SKM-1 (cell line): ENCODE measurements at regions not wholly inside any gene's neighbourhood (a gene's known extent, or its start where the extent isn't known, plus 50 kb on each side); places are given as distances from the start of the nearest gene placed in this dataset.
"Not testable (repeated sequence)": the region's sequence is repeated elsewhere in the genome, so short reads cannot be mapped to it uniquely, and the experiment has no call there.

Source experiments
- DNase-seq: peaks from one replicate; lab custom pipeline; 2025; ENCODE audit not compliant: unreplicated experiment; lab: John Stamatoyannopoulos, UW

DNA sequence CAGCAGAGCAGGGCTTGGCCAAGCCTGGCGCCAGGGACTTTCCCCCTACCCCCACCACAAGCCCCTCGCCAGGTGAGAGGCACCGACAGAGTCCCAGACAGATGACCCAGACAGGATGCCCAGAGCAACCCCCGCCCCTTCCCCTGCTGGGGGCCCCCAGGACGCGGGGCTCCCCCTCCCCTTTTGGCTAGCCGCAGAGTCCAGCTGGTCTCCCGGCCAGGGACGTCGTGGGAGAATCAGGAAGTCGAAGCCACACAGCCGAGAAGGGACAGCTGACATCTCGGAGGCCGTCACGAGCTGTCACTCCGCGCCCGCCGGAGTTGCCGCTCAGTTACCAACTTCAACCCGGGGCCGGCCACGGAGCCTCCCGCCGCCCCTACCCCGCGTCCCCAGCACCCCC is 84.6 kb upstream of the FRG2C start:
- not testable (repeated sequence) for DNase-seq

DNA sequence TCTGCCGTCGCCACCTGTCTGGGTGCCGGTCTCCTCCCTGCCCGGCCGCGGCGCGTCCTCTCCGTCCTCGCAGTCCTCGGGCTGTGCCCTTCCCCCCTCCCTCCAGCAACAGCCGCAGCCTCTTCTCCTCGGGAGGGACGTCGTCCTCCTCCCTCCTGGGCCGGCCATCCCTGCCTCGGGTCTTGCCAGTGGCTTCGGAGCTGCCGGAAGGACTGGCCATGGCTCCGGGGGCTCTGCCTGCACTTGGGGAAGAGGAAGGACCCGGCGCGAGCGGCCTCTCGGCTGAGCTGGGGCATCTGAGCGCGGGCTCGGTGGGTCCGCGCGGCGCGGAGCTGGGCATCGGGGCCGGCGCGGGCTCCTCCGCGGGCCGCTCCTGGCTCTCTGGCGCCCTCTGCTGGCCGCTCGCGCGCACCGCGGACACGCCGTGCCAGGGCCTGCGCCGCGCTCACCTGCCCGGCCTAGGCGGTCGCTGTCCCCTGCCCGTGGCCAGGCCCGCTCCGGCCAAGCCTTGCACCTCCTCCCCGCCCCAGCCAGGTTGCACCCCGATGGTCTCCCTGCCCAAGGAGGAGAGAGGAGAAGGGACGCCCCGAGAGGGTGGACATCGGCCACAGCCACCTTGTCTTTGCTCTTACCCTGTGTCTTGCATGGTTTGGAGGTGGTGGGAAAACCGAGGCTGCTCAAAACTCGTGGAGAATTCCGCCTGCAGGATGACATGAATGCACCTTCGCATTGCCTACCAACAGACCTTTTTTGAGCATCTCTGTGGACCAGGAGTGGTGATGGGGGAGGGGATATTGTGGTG is 83.9 kb upstream of the FRG2C start:
- not testable (repeated sequence) for DNase-seq

- not testable (repeated sequence) for DNase-seq
Observed at GRCh38 chr3:75582536-75582935, 81.6 kb upstream of the FRG2C start.

DNA sequence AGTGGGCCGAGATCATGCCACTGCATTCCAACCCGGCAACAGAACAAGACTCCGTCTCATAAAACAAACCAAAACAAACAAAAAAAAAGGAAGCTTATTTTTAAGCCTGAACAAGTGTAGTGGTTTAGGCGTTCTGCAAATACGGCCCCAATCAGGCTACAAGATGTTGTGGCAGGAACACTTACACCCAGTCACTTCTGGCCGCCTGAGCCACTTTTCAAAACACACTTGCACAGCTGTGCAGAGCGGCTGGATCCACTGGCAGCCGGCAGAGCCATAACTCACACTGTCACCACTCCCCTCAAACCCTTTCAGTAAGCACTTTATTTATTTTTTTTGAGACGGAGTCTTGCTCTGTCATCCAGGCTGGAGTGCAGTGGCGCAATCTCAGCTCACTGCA is 81.0 kb upstream of the FRG2C start:
- not testable (repeated sequence) for DNase-seq

GRCh38 chr3:75587695-75588094 is 76.4 kb upstream of the FRG2C start:
- not testable (repeated sequence) for DNase-seq

DNA sequence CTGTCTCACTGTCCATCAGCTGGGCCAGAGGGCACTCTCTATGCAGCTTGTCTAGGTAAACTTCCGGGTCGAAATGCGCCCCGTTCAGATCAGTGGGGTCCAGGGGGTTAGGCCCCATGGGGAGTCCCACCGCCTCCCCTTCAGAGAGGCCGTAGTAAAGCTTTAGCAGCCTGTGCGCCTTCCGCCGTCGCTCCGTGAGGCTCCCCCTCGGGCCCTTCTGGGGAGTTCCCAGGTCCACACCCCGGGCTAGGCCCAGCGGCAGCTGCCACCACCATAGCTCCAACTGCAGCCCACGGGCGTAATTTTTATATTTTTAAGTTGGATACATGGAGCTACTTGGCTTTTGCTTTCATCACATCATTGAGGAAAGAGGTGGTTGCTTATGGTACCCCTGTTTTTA is 73.7 kb upstream of the FRG2C start:
- not testable (repeated sequence) for DNase-seq

DNA sequence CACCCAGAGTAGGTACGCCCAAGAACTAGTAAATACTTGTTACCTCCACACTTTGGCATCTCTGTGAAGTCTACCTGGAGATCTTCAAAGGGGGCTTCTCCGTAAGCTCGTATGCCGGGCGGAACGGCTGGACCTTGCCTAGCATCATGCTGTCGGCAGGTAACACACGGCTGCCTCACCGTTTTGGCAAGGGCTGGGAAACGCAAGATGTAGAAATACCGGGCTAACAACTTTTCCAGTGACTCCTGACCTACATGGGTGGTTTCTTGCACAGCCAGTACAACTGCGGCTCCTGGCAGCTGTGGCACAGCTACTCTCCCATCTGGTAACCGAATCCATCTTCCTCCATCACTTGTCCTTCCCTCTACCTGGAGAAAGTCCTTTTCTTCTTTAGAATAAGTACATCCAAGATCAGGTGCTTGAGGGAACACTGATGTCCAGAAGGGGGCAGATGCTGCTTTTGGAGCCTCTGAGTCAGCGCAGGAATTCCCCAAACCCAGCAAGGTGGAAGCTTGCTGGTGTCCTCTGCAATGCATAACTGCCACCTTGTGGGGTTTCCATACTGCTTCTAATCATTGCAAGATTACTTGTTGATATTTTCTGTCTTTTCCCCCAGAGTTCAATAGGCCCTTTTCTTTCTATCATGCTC is 59.7 kb upstream of the FRG2C start:
- DNase-seq: not testable (repeated sequence)

- DNase-seq: not testable (repeated sequence)
Observed at GRCh38 chr3:75607996-75608395, 56.1 kb upstream of the FRG2C start.

GRCh38 chr3:75609598-75609997 is 54.5 kb upstream of the FRG2C start:
- not testable (repeated sequence) for DNase-seq

GRCh38 chr3:75610773-75611172 is 53.4 kb upstream of the FRG2C start:
- DNase-seq: no peak

DNA sequence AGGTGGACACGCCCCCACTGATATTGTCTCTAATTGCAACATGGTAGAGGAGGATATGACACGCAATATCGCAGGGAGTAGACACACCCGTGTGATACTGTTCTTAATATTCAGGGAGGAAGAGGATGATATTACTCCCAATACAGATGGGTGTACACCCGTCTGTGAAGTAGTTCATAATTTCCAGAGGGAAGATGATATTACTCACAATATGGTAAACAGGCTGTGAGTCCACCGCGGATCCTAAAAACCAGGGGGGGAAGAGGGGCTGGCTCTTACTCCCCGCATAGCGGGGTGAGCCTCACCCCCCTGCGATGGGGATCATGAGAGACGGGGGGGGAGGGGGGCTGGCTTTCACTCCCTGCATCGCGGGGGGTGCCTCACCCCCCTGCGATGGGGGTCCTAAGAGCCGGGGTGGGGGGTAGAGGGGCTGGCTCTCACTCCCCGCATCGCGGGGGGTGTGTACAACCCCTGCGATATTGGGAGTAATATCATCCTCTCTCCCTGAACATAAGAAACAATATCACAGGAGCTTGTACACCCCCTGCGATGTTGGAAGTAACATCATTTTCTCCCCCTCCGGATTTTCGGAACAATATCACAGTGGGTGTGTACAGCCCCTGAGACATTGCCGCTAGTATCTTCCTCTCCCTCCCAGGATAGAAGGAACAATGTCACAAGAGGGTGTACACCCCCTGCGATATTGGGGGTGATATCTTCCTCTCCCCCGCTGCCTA is 52.2 kb upstream of the FRG2C start:
- DNase-seq: not testable (repeated sequence)
